HTR-8/SVneo (cell line): ENCODE measurements at regions not wholly inside any gene's neighbourhood (a gene's known extent, or its start where the extent isn't known, plus 50 kb on each side); places are given as distances from the start of the nearest gene placed in this dataset.

ENCODE experiments used
- DNase-seq: peaks from one replicate; pipeline ENCODE4 v3.0.0; 2011; ENCODE audit warnings: low spot score, mixed read lengths; ENCODE audit not compliant: insufficient read length
- FAIRE-seq: peaks from 2 replicates; lab custom pipeline; 2011; peaks lifted over from hg19 to GRCh38; lab: Jason Lieb, UNC

GRCh38 chr2:22880161-22880560 lies 504.8 kb upstream of the KLHL29 start:
- FAIRE-seq (no peak), DNase-seq (no peak)

- FAIRE-seq = no peak
Measured at GRCh38 chr2:22882011-22882410, 503.0 kb upstream of the KLHL29 start.

GRCh38 chr2:22882643-22883042 lies 502.3 kb upstream of the KLHL29 start:
- no peak for FAIRE-seq

More at GRCh38 chr2:22882011-22882410, 503.0 kb upstream of the KLHL29 start:
- no peak for DNase-seq

GRCh38 chr2:22883054-22883453 lies 501.9 kb upstream of the KLHL29 start:
- no peak for DNase-seq
- FAIRE-seq = no peak

More at GRCh38 chr2:22882643-22883042, 502.3 kb upstream of the KLHL29 start:
- no peak for DNase-seq

DNA sequence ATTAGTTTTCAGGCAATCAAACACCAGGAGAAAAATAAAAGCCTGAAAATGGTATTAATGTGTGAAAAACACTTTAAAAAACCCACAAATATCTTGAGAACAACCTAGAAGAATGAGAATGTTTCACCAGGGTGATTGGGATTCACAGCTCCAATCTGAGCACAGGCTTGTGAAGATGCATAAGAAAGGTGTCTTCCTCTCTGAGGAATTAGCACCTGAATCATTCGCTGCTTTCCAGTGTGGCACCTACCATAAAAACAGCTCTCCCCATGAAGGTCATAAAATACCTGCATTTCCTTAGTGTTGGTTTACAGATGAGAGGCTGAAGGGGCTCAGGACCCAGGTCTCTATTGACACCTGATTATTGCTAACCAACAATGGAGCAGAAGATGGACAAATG lies 499.7 kb upstream of the KLHL29 start:
- FAIRE-seq = no peak
- DNase-seq = no peak

DNA sequence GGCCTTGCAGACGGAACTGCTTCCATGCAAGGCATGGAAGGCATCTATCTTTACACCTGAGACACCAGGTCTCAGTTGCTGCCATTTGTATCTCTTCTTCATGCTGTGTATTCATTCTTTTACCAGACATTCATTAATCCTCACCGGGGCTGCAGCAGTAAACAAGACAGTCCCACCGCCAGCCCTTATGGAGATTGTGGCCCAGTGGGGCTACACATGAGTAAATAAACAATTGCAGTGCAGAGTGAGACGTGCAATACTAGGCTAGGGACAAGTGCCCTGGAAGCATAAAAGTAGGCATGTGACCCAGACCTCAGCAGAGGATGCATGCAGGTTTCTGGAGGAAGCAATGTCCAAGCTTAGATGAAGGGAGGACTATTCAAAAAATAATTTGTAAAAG lies 497.6 kb upstream of the KLHL29 start:
- DNase-seq (no peak), FAIRE-seq (no peak)

DNA sequence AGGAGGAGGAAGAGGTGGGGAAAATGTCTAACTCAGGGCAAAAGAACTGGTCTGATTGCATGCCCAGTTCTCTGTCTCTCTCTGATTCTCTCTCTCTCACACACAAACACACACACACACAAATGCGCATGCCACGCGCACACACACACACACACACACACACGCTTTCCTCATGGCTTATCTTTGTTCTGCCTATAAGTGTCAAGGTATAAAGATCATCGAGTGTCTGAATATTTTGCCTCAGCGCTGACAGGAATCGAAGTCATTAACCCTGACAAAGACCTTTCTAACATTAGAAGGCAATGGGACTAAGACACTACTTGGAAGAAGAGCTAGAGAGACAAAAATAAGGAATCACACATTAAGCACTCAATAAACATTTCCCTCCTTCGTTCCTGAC lies 497.1 kb upstream of the KLHL29 start:
- DNase-seq (no peak), FAIRE-seq (no peak)

GRCh38 chr2:22890132-22890531 lies 494.8 kb upstream of the KLHL29 start:
- FAIRE-seq (no peak), DNase-seq (no peak)

GRCh38 chr2:22893761-22894517 lies 491.0 kb upstream of the KLHL29 start:
- FAIRE-seq (no peak), DNase-seq (no peak)

DNA sequence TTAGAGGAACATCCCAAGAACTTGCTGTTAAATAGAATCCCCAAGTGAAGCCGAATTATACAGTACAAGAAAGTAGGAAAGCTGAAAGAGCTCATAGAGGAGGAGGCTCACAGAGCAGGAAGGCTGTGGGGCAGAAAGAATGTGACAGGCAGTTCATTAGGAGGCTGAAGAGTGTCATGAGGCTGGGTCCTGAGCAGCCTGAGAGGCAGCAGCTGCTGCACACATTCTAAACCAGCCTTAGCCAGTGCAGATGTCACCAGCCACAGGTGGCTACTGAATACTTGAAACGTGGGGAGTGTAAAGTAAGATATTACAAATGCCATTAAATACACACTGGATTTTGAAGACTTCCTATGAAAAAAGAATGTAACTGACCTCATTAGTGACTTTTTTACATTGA lies 490.2 kb upstream of the KLHL29 start:
- FAIRE-seq (no peak), DNase-seq (no peak)

GRCh38 chr2:22897428-22897827 lies 487.6 kb upstream of the KLHL29 start:
- FAIRE-seq = no peak
- no peak for DNase-seq

- no peak for FAIRE-seq
- no peak for DNase-seq
Measured at GRCh38 chr2:22900674-22901073, 484.3 kb upstream of the KLHL29 start.

- FAIRE-seq (no peak), DNase-seq (no peak)
Measured at GRCh38 chr2:22901471-22902179, 483.4 kb upstream of the KLHL29 start.

DNA sequence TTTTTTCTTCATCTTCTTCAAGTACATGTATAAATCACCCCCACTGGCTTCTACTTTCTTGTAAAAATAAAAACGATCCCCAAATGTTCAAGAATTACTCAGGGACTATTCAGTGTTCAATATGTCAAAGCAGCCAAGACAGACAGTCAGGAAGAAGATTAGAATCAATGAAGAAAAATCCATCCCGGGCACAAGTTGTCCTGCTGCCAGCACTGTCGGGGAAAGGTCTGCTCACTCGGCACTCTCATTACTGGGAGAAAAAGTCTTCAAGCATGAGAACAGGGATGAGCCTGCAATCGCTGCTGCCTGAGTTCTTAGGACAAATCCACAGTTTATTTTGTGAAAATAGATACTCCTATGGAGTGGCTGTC lies 482.8 kb upstream of the KLHL29 start:
- no peak for FAIRE-seq
- no peak for DNase-seq

- no peak for FAIRE-seq
- DNase-seq = no peak
Measured at GRCh38 chr2:22902662-22903165, 482.3 kb upstream of the KLHL29 start.

GRCh38 chr2:22903616-22904015 lies 481.4 kb upstream of the KLHL29 start:
- FAIRE-seq (no peak), DNase-seq (no peak)

- DNase-seq (peak; percentile 10), FAIRE-seq (no peak)
Measured at GRCh38 chr2:22904126-22904684, 480.8 kb upstream of the KLHL29 start.

DNA sequence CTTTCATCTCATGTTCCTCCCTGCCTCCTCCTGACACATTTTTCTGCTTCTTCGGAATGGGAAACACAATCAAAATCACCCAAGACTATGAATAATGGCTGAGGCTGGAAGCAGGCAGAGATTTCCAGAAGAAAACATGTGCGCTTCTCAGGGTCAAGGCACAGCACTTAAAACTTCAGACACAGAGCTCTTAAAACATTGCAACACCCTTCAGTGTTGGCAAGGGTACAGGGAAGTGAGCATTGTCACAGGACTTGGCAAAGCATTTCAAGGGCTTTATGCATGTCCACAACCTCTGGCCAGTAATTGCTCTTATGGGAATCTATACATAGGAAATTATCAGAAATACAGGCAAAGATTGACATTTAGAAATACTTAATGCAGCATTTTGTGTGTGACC lies 477.6 kb upstream of the KLHL29 start:
- FAIRE-seq (no peak), DNase-seq (no peak)

DNA sequence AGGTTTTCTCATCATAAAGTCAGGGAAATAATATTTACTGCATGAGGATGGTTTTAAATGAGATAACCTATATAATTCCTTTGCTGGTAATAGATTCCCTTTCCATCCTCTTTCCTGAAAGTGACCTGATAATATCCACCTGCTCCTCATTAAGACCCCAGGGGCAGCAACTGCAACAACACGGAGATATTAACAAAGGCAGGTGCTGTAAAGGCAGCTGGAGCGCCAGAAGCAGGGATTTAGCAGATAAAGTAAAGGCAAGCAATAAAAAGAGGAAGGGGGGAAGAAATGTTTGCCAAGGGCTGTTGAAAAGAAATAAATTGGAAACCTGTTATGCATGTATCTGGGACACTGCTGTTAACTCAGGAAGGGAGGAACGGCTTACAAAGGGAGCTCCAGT lies 472.6 kb upstream of the KLHL29 start:
- DNase-seq (no peak), FAIRE-seq (no peak)

DNA sequence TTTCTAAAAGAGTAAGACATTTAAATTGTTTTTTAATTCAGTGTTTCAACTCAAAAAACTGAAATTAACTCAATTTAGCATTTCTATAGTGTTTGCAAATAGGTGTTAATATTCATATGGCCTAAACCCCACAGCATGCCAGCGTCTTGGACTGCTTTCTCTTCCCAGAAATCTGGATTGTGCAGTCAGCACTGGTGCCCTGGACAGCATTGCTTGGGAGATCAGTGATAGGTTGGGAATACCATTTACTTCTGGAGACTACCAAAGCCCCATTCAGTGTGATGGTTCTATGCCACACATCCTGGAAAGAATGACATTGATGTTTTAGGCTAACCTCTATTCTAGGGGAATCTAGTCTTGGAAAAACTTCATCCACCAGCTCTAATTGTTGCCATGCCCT lies 455.0 kb upstream of the KLHL29 start:
- FAIRE-seq (no peak), DNase-seq (no peak)

DNA sequence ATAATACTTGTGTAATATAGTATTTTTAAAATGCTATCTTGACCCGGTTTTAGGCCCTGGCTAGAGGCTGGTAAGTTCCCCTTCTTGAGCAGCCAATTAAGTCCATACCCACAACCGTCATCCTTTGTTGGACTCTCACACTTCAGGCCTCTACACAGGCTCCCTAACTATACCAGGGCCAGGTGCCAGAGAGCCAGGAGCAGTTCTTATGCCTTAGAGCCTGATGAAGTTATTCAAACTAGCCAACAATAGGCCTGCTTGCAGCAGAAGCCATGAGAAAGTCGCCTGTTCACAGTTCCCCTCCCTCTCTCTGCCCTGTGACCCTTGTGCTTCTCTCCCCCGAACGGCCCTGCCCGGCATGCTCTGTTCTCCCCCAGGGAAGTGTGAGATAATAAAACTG lies 454.2 kb upstream of the KLHL29 start:
- FAIRE-seq = no peak
- no peak for DNase-seq
